HG03432 (cell line): ENCODE measurements at regions not wholly inside any gene's neighbourhood (a gene's known extent, or its start where the extent isn't known, plus 50 kb on each side); places are given as distances from the start of the nearest gene placed in this dataset.

Experiments
- ATAC-seq: cut with Tn5 transposase; IDR thresholded peaks from one replicate; pipeline ENCODE4 v1.9.1; 2021; ENCODE audit warnings: mild to moderate bottlenecking, moderate library complexity; ENCODE audit not compliant: unreplicated experiment

DNA sequence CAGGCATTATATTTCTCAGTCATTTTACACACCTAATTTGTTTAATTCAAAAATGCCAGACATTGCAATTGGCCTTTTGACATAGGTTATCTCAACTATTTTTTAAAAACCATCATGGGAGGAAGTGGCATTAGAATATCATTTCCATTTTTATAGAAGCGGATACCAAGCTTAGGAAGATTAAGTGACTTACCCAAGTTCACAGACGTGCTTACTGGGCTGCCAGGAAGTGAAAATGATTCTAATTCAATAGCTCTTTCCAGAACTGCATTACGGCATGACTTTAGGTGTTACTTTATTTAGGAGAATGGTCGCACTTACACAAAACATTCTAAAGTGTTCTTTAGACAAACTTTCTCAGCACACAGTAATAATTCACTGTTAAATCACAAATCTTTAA, 231.9 kb downstream of the KLF12 start:
- ATAC-seq = no peak

DNA sequence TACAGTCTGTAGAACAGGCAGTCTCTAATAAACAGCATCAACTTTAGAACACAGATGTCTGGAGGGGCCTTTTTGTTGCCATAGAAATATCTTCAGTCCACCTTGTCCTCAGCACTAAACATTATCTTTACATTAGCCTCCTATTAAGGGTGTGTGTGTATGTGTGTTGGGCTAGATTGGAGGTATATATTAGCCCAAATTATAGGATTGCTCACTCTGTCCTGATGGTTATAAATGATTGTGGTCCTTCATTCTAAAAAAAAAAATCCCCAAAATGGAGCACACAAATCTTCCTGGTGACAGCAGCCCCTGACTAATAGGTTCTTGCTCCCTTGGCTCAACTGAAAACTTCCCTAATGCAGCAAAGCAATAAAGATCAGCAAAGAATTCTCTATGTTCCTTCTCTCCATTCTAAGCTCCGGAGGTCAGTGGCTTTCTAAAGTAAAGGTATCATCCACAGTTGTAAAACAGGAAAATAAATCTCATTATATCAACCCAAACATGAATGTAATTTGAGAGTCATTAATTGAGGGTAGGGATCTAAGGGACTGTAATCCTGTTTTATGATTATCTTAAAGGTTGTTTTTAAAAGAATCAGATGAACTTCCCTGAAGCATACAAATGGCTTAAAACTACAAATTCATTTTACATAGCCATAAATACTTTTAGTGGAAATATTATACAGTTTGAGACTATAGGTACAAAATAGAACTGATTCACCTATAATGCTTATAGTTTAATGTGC, 232.7 kb downstream of the KLF12 start:
- no peak for ATAC-seq

DNA sequence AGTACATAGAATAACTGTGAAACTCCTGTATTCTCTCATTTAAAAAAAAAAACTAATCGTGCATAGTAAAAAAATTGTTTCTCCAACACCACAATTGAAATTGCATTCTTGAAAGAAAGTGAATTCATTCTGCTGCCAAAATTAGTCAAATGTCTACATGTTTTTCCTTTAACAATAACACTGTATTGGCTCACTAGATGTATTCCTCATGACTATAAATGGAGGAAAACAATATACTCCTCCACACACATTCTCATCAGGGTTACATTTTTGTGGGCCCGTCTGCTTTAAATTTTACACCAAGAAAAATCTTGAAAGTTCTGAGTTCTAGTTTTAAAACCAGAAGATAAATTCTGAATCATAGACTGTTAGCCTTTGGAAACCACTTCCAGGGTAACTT, 233.6 kb downstream of the KLF12 start:
- no peak for ATAC-seq

DNA sequence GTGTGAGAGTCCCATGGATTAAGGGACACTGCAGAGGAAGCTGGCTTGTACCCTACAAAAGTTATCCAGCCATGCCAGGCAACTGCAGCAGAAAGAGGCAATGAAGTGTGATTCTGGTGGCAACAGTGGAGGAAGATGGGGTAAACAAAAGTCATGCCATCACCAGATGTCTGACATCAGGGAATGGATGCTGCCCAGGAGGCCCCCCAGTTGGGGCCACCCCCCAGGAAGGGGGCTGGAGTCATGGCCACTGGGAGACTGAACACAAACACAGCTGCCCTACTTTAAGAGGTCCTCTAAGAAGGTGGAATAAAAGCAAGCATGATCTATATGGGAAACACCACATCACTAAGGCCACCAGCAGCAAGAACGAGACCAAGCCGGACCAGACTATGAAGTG, 235.3 kb downstream of the KLF12 start:
- ATAC-seq = no peak

DNA sequence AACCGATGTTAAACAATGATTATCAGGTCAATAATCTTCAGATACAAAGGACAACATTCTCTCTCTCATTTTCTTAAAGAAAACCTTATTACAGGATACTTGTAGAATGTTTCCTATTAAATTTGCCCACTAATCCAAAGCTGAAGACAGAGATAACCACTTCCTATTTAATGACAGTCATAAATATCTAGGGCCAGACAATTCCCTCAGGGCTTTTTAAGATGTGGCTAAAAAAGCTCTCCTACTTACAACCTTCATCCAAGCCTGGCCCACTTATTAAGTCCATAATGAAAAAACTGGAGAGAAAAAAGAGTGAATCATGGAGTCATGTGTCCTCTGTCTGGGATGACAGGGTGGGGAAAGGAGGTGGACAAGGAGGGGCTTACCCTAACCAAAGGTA, 235.9 kb downstream of the KLF12 start:
- no peak for ATAC-seq

DNA sequence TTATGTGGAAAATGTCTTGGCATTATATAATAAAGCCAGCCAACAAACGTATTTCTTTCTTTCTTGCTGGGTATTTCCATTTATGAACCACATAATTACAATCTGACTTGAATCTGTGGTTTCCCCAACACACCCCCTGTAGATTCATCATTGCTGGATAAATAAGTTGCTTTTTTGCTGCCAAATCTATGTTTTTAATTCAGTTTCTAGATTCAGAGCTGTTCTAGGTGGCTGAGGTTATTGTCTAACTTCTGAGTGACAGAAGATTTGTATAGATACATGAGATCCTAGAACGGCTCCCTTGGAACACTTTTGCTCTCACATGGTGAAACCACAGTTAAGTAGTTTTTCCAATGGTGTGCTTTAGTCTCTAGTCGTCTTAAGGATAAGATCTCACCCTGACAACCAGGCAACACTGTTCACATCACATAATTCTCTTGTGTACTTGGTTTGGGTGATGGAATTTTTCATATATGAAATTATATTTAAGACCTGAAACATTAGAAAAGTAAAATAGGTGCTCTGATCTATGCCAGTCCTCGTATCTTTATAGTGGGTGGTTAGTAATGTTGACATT, 239.1 kb downstream of the KLF12 start:
- no peak for ATAC-seq

DNA sequence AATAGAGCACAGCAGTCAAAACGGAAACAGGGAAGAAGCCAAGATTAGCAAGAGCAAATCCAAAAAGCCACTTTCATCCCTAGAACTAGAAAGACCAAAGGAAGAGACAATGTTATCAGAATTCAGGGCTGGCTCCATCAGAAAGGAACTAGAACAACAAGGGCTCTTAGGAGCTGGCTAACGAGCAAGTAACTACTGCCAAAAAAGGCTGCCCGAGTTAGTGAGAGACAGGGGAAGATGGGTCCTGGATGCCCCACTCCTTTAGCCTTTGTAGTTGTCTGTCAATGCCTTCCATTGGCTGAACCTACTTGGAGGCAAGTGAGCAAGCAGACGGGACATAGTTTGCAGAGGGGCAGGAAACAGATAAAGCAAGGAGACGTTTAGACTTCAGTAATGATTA, 240.4 kb downstream of the KLF12 start:
- no peak for ATAC-seq

DNA sequence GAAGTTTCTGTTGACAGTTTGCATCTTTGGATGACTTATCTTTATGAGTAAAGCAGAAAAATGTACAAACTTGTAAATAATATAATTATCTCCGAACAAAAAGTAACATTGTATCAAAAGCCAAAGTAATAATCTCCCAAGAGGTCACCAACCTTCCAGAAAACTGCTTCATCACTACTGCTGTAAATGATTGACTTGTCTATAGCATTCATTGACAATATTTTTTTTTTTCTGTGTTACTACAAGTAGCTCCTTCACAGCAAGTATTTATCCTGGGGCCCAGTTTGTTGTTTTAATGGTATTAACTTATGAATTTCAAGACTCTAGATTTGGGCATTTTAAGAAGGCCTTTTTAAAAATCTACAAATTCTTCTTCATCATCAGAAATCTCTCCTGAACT, 242.4 kb downstream of the KLF12 start:
- ATAC-seq = no peak

DNA sequence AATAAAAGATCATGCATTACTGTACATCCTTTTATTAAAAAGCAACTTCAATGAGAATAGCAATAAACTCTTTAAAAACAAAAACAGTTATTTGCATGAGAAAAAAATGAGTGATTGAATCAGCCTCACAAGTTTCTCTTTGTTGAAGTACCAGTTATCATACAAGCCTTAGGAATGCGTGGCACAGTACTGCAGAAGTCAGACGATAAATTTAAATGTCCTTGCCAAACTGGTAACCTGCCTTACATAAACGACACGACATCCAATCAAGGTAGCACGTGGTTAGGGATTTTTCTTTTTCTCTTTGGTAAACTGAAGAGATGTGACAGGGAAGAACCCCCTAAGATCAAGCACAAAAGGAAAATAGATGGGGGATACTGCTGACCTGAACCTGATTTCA, 251.0 kb downstream of the KLF12 start:
- ATAC-seq = no peak

DNA sequence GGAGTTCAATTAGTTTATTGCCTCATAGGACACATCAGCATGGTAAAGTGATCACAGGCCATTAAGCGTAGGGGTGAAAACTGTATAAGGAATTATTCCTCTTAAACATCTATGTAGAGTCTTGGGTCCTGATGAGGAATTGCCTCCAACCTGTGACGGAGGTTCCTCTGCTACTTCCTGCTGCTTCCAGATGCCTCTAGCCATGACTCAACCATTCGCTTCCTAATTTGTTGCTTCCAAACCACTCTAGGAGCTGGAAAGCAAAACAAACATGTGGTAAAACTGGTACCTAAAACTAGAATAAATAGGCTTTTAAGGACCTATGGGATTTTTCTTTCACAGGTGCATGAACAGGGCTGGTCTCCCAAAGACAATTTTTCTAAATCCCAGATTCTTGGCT, 253.8 kb downstream of the KLF12 start:
- ATAC-seq = no peak

DNA sequence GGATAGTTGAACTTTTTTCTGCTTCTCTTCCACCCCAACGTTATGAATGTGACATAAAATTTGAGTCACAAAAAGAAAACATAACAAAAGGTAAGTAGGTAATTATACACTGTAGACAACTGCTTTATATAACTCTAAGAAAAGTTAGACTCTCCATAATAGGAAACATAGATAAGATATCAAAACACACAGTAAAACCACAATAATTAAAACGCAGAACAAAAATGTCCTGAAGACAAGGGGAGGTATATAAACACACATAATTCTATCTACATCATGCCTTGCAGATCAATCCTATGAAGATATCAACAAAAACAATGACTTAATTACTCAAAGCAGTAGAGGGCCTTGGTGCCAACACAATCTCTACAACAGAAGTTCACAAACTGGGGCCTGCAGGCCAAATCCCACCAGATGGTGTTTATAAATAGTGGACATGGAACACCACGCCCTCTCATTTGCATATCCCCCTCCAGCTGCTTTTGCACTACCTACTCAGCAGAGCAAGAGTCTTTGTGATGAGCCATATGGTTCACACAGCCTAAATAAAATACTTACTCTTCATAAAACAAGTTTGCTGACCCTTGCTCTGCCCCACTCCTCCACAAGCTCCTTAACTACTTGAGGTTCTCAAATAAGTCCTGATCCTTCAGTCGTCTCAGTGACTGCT, 254.7 kb downstream of the KLF12 start:
- no peak for ATAC-seq

DNA sequence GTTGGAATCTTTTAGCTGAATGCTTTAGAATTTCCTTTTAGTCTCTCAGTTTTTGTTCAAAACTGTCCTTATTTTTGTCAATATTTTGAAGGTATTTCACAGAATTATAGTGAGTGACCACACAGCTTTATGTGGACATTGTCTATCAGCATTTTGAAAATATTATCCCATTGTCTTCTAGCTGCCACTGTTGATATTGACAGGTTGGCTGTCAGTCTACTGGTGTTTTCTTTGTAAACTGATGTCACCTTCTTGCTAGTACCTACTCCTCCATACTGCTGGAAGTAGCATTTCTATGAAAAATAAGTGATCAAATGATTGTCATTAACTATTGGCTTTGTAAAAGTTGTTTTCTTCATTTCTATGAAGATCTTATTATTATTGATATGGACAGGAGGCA, 256.8 kb downstream of the KLF12 start:
- ATAC-seq = no peak

DNA sequence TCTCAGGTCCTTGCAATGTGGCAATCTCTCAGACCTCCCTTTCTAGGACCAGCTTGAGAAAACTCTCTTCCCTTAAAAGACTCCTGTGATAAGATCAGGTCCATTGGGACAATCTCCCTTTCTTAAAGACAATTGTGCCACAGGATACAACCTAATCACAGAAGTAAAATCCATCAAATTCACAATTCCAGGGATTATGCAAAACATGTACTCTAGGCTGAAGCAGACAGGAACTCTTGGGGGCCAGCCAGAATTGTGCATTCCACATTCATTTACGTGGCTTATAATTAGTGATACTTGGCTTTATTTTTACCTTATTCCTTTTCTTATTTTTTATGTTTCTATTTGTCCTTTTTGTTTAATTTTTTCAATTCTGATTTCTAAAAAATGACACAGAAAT, 257.9 kb downstream of the KLF12 start:
- no peak for ATAC-seq

DNA sequence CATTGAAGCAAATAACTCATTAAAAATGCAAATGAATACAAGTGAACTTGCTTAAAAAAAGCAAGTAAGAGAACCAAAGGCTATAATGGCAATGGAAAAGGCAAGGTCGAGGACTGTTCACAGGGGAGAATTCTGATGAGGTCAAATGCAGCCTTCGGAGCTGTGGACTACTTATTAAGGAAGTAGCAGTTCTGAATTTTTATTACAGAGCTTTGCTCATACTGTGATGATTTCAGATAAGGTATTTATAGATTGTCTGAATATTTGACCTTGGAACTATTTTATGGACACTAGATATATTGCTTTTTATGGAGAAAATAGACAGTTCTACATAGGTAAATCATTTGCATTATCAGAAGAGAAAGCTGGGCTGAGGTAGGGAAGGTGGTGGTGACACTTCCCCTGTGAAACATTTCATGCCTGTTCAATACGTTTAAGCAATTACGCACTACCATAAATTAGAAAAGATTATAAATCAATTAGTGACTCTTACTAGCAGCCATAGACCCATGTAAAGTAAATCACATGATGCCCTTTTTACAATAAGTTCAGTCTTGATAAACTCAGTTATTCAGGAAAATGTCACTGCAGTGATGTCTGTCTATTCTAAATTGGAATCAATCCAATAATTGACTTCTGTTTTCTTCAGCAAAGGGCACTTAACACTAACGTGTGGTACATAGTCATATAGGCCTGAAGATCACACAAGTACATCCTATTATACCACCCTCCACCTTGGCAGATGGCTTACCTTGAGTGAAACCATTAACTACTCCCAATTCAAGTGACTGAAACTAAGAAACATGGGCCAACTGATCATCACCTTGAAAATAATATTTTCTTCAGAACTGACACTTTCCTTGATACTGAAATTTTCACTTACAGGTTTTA, 260.0 kb downstream of the KLF12 start:
- no peak for ATAC-seq

DNA sequence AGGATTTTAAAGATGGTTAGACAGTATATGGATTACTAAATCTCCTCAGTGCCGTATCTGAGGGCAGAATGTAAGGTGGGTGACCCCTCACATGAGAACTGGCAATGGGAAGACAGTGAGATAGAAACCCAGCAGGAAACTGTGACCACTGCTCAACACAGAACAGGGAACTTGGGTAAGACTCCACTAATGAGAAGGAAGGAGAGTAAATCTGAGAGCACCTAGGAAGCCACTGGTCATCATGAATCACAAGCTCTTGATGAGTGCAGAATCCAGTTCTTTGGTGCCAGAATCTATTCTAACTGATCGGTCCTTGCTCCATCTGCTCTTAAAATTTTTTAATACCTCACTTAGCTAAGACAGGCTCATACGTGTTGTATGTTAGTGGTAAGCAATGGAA, 261.8 kb downstream of the KLF12 start:
- no peak for ATAC-seq

DNA sequence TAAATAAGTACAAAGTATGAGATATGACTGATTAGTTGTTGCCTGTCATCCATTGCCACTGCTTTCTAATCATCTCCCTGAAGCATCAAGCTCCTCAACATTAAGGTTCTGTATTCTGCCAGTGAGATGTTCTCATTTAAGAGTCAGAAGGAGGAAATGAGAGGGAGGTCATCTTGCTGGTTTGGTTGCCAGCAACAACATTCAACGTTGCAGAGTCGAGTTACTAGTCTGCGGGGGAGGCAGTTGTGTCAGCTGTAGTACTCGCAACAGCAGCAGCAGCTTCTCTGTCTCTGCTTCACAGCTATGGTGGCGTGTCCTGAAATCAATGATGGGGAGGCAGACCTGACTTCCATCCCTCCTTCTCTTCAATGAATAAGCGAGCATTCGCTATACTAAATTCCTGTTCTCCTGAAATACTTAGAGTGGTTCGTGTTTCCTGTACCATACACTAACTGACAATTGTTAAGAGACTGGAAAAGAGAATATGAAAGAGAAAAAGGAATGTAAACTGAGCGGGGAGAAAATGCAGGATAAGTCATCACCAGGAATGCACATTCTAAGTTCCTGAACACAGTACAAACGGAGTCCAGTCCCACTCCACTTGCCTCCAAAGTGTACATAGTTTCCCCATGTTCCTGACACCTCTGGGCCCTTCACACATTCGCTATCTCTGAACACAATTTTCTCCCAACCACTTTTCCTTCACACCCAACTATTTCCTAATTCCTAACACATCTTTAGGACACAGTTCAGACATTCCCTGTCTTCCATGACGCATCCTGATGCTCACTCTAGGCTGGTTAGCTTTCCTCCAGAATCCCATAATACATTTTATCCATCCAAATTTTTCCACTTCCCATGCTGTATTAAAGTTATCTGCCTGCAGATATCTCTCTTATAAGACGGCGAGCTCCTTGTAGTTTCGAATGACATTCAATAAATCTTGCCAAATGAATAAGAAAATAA, 263.0 kb downstream of the KLF12 start:
- ATAC-seq = no peak

DNA sequence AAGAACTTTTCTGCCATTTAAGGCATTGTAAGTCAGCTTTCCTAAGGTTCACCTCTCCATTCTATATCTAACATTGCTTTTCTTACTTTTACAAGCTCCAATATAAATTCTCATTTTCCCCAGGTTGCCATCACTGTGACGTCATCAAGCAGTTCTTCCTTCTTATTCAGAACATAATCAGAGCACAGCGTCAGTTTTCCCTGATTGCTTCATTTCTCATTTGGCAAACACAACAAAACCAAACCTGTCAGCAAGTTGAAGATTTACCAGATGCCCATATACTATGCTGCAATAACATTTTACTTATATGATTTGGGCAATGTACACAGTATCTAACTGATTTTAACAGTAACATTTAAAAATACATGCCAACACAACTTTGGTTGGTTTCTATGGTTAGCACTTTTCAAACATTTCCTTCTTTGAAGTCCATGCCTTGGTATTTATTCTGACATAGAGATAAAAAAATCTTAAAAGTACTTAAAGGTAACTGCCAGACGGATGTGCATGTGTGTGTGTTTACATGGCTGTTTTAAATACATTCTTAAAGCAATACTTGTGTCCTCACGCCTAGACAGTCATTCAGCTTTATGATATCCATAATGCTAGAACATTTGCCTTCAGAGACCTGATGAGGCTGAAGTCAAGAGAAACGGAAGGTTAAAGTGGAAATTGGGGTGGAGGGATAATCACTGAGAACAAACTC, 264.0 kb downstream of the KLF12 start:
- no peak for ATAC-seq

DNA sequence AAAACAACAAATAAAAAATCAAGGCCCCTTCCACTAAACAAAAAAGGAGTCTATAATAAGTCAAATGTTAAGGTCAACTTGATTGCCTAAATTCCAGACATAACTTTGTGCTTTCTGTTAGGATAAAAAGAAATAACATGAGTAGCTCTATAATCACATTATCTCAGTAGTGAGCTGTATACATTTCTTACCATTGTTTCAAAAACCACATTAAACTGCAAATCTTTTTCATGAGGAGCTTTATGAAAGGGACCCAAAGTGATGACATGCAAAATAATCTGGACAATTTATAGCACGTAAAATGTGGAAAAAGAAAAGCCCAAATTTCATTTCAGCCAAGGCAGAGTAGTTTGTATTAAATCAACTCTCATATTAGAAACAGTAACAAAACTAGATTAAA, 269.2 kb downstream of the KLF12 start:
- no peak for ATAC-seq

DNA sequence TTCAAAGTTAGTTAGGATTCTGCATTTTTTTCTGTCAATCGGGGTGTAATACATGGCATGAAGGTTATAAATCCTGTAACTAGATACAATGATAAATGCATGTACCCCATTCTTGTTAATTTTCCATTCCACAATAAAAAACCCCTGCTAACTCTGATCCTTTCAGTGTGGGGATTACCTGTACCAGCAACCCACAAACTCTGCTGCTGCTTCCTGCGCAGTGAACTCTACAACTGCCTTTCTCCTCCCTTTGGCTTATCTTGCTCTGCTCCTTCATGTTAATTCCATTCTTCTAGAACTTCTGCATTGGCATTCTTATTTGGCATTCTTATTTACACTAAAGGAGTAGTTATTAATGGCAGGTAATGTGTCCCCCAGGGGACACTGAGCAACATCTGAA, 273.1 kb downstream of the KLF12 start:
- ATAC-seq = no peak

DNA sequence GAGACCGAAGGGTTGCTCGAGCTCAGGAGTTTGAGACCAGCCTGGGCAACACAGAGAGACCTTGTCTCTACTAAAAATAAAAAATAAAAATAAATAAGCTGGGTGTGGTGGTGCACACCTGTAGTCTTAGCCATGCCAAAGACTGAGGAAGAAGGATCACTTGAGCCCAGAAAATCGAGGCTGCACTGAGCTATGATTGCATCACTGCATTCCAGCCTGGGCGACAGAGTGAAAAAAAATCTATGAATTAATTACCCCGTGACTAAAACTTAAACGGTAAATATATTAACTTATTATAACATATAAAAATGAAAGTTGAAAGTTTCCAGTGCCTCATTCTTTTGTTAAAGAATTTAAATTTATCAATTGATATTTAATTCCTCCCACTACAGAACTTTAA, 273.7 kb downstream of the KLF12 start:
- no peak for ATAC-seq
